GM23338 (cell line): ENCODE measurements at regions not wholly inside any gene's neighbourhood (a gene's known extent, or its start where the extent isn't known, plus 50 kb on each side); places are given as distances from the start of the nearest gene placed in this dataset.
A peak's percentile ranks its signal among the peaks of the same experiment; 100 is the strongest.

Experiments used
- ATAC-seq: fragments of 200-7000 bp; cut with Tn5 transposase; 3 replicates; pipeline ENCODE4 v1.9.1; 2020
- DNase-seq: peaks from one replicate; pipeline ENCODE4 v3.0.0-alpha.2; 2015; ENCODE audit warnings: low spot score
- H2AFZ ChIP-seq: fragments of 200-600 bp; sonication (generic); 2 replicates; pipeline ENCODE4 v1.8.0; 2016; ENCODE audit warnings: antibody characterized with exemption, mild to moderate bottlenecking, moderate library complexity
- H3F3A ChIP-seq: fragments of 200-600 bp; sonication (generic); replicated peaks from 2 replicates; pipeline ENCODE4 v1.8.0; 2017; ENCODE audit warnings: antibody characterized with exemption, mixed run types, low read depth
- H3K27ac ChIP-seq: fragments of 200-600 bp; sonication (generic); 2 replicates; pipeline ENCODE4 v1.6.1; 2016; ENCODE audit warnings: low read depth
- H3K27me3 ChIP-seq: fragments of 200-600 bp; sonication (generic); 2 replicates; pipeline ENCODE4 v1.8.0; 2016; ENCODE audit warnings: mild to moderate bottlenecking, mixed run types, moderate library complexity; ENCODE audit not compliant: insufficient read depth
- H3K36me3 ChIP-seq: fragments of 200-600 bp; sonication (generic); 2 replicates; pipeline ENCODE4 v1.8.0; 2016; ENCODE audit warnings: mild to moderate bottlenecking; ENCODE audit not compliant: insufficient read depth
- H3K4me1 ChIP-seq: fragments of 200-600 bp; sonication (generic); 2 replicates; pipeline ENCODE4 v1.8.0; 2016; ENCODE audit warnings: mild to moderate bottlenecking, moderate library complexity; ENCODE audit not compliant: insufficient read depth
- H3K4me2 ChIP-seq: fragments of 200-600 bp; sonication (generic); 2 replicates; pipeline ENCODE4 v1.7.1; 2017; ENCODE audit warnings: mixed run types
- H3K4me3 ChIP-seq: fragments of 200-600 bp; sonication (generic); 2 replicates; pipeline ENCODE4 v1.6.1; 2016; ENCODE audit warnings: mixed run types
- H3K79me2 ChIP-seq: fragments of 200-600 bp; sonication (generic); replicated peaks from 2 replicates; pipeline ENCODE4 v1.8.0; 2017; ENCODE audit warnings: mild to moderate bottlenecking; ENCODE audit not compliant: insufficient read depth
- H3K9me2 ChIP-seq: fragments of 200-600 bp; sonication (generic); 2 replicates; pipeline ENCODE4 v1.8.0; 2017; ENCODE audit not compliant: insufficient read depth
- H4K20me1 ChIP-seq: fragments of 200-600 bp; sonication (generic); replicated peaks from 2 replicates; pipeline ENCODE4 v1.8.0; 2017; ENCODE audit warnings: mild to moderate bottlenecking; ENCODE audit not compliant: insufficient read depth
- H3K27ac Mint-ChIP-seq: 2 replicates; pipeline ENCODE4 v1.8.0; 2020; ENCODE audit warnings: inconsistent platforms, mild to moderate bottlenecking, moderate library complexity, mixed read lengths
- H3K27me3 Mint-ChIP-seq: 3 replicates; pipeline ENCODE4 v1.8.0; 2022; ENCODE audit warnings: low read depth, mild to moderate bottlenecking, moderate library complexity, mixed read lengths, inconsistent platforms; ENCODE audit not compliant: insufficient read depth, poor library complexity
- H3K36me3 Mint-ChIP-seq: 3 replicates; pipeline ENCODE4 v1.8.0; 2021; ENCODE audit warnings: low read depth, mild to moderate bottlenecking, inconsistent platforms, moderate library complexity, mixed read lengths
- H3K4me1 Mint-ChIP-seq: 3 replicates; pipeline ENCODE4 v1.8.0; 2020; ENCODE audit warnings: mild to moderate bottlenecking, inconsistent platforms, mixed read lengths
- H3K4me3 Mint-ChIP-seq: 3 replicates; pipeline ENCODE4 v1.8.0; 2021; ENCODE audit warnings: moderate library complexity, mild to moderate bottlenecking, inconsistent platforms, mixed read lengths
- H3K9me3 Mint-ChIP-seq: 3 replicates; pipeline ENCODE4 v1.8.0; 2020; ENCODE audit warnings: moderate library complexity, mild to moderate bottlenecking, inconsistent platforms, mixed read lengths
- CREB1 ChIP-seq: fragments of 250-450 bp; sonication (Bioruptor Pico); IDR thresholded peaks from 2 replicates; pipeline ENCODE4 v1.5.0; 2020; ENCODE audit warnings: low read depth, mild to moderate bottlenecking, moderate library complexity
- EZH2phosphoT487 ChIP-seq: fragments of 200-600 bp; sonication (generic); IDR thresholded peaks from one replicate; pipeline ENCODE4 v1.8.1; 2018; ENCODE audit warnings: antibody characterized with exemption; ENCODE audit not compliant: unreplicated experiment
- JUNB ChIP-seq: IDR thresholded peaks from one replicate; pipeline ENCODE4 v1.6.1; 2016; ENCODE audit warnings: antibody characterized with exemption; ENCODE audit not compliant: unreplicated experiment
- NANOG ChIP-seq: IDR thresholded peaks from 2 replicates; pipeline ENCODE4 v1.6.1; 2016; ENCODE audit warnings: antibody characterized with exemption, borderline replicate concordance
- ZNF114 ChIP-seq: fragments of 250-450 bp; sonication (Bioruptor Pico); IDR thresholded peaks from 2 replicates; pipeline ENCODE4 v1.5.0; 2020; ENCODE audit warnings: mild to moderate bottlenecking, moderate library complexity
- ZNF331 ChIP-seq: fragments of 250-450 bp; sonication (Bioruptor Pico); IDR thresholded peaks from 2 replicates; pipeline ENCODE4 v1.5.0; 2020; ENCODE audit warnings: low read depth, mild to moderate bottlenecking, moderate library complexity
- TF ChIP-seq, protein P1 (sequence below), 2 experiments: fragments of 200-600 bp in 1 of 2; sonication (generic) in 1 of 2; conservative IDR thresholded peaks; 2 replicates each; pipeline versions ENCODE4 v1.5.1 to v1.6.1; 2016 to 2017; ENCODE audit warnings: antibody characterized with exemption in 2 of 2, low read depth in 2 of 2, mild to moderate bottlenecking in 2 of 2, moderate library complexity in 1 of 2
- TF ChIP-seq, protein P2 (sequence below): IDR thresholded peaks from one replicate; pipeline ENCODE4 v1.6.1; 2018; ENCODE audit warnings: antibody characterized with exemption; ENCODE audit not compliant: unreplicated experiment
- TF ChIP-seq, protein P3 (sequence below): fragments of 250-450 bp; sonication (Bioruptor Pico); IDR thresholded peaks from 2 replicates; pipeline ENCODE4 v1.5.0; 2020; ENCODE audit warnings: mild to moderate bottlenecking, moderate library complexity
- TF ChIP-seq, protein P4 (sequence below): IDR thresholded peaks from 2 replicates; pipeline ENCODE4 v1.6.1; 2016; ENCODE audit warnings: antibody characterized with exemption

DNA sequence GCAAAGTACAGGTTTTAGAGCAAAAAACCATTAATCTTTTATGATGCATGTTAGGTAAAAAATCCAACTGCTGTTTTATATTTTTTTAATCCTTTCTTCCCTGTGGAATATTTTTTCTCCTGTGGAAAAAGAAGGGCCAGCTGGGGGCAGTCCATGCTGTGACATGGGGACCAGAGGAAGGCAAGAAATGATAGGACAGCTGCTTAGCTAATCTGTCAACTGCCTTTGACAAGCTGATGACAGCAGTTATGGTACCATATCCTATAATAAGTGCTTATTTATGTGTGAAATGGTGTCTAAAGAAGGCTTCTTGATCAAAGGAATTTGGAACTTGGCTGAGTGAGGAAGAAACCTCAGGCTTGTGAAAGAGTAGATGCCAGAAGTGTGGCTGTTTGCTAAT, 452.4 kb upstream of the NOVA1 start:
- Histone ChIP-seq H3K36me3 (no peaks in the 10 kb centered on the region), H3K27ac (no peak overlapping the region), H3K9me2 (no peaks in the 10 kb centered on the region), H3K4me3 (no peak overlapping the region), H3K4me1 (no peaks in the 10 kb centered on the region), H3K27me3 (no peaks in the 10 kb centered on the region), H3K79me2 (no peaks in the 10 kb centered on the region), H2AFZ (no peak overlapping the region), H3F3A (no peaks in the 10 kb centered on the region), H4K20me1 (no peaks in the 10 kb centered on the region; the same call in 1 of the 2 replicates), H3K4me2 (no peak overlapping the region)
- Mint-ChIP-seq H3K27me3 (no peaks in the 10 kb centered on the region), H3K4me1 (no peaks in the 10 kb centered on the region), H3K9me3 (peaks cover 14% of the 10 kb centered on the region; the same call in 2 of the 3 replicates), H3K4me3 (no peak overlapping the region), H3K27ac (no peak overlapping the region), H3K36me3 (no peaks in the 10 kb centered on the region)
- ATAC-seq, result no peak
- TF ChIP-seq, protein P1, sequence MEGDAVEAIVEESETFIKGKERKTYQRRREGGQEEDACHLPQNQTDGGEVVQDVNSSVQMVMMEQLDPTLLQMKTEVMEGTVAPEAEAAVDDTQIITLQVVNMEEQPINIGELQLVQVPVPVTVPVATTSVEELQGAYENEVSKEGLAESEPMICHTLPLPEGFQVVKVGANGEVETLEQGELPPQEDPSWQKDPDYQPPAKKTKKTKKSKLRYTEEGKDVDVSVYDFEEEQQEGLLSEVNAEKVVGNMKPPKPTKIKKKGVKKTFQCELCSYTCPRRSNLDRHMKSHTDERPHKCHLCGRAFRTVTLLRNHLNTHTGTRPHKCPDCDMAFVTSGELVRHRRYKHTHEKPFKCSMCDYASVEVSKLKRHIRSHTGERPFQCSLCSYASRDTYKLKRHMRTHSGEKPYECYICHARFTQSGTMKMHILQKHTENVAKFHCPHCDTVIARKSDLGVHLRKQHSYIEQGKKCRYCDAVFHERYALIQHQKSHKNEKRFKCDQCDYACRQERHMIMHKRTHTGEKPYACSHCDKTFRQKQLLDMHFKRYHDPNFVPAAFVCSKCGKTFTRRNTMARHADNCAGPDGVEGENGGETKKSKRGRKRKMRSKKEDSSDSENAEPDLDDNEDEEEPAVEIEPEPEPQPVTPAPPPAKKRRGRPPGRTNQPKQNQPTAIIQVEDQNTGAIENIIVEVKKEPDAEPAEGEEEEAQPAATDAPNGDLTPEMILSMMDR (conservative IDR thresholded peaks at IDR 0.05; ENCODE audit: low read depth in 2 of 2), result peak in 1 of 2 experiments; percentile 39; a peak in 2 of 4 replicates
- TF ChIP-seq, protein P2, sequence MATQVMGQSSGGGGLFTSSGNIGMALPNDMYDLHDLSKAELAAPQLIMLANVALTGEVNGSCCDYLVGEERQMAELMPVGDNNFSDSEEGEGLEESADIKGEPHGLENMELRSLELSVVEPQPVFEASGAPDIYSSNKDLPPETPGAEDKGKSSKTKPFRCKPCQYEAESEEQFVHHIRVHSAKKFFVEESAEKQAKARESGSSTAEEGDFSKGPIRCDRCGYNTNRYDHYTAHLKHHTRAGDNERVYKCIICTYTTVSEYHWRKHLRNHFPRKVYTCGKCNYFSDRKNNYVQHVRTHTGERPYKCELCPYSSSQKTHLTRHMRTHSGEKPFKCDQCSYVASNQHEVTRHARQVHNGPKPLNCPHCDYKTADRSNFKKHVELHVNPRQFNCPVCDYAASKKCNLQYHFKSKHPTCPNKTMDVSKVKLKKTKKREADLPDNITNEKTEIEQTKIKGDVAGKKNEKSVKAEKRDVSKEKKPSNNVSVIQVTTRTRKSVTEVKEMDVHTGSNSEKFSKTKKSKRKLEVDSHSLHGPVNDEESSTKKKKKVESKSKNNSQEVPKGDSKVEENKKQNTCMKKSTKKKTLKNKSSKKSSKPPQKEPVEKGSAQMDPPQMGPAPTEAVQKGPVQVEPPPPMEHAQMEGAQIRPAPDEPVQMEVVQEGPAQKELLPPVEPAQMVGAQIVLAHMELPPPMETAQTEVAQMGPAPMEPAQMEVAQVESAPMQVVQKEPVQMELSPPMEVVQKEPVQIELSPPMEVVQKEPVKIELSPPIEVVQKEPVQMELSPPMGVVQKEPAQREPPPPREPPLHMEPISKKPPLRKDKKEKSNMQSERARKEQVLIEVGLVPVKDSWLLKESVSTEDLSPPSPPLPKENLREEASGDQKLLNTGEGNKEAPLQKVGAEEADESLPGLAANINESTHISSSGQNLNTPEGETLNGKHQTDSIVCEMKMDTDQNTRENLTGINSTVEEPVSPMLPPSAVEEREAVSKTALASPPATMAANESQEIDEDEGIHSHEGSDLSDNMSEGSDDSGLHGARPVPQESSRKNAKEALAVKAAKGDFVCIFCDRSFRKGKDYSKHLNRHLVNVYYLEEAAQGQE, result no peak
- DNase-seq, result no peak

DNA sequence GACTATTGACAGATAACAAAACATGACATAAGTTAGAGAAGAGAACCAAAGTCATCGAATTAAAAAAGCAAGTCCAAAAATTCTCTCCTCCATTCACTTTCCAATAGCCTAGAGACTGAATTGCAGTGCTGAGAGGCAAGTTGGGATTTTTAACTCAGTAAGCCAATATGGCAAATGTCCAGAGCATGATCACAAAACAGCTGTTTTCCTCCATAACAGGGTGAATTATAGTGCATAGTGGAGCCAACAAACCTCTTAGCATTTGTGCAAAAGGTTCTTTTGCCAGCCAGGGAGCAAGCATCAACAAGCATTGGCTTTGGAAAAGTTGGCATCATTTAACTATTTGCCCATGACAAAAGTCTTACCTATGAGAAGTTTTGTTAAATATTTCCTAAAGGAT, 458.8 kb upstream of the NOVA1 start:
- TF ChIP-seq JUNB, result no peak
- TF ChIP-seq NANOG, result no peak
- TF ChIP-seq, protein P3, sequence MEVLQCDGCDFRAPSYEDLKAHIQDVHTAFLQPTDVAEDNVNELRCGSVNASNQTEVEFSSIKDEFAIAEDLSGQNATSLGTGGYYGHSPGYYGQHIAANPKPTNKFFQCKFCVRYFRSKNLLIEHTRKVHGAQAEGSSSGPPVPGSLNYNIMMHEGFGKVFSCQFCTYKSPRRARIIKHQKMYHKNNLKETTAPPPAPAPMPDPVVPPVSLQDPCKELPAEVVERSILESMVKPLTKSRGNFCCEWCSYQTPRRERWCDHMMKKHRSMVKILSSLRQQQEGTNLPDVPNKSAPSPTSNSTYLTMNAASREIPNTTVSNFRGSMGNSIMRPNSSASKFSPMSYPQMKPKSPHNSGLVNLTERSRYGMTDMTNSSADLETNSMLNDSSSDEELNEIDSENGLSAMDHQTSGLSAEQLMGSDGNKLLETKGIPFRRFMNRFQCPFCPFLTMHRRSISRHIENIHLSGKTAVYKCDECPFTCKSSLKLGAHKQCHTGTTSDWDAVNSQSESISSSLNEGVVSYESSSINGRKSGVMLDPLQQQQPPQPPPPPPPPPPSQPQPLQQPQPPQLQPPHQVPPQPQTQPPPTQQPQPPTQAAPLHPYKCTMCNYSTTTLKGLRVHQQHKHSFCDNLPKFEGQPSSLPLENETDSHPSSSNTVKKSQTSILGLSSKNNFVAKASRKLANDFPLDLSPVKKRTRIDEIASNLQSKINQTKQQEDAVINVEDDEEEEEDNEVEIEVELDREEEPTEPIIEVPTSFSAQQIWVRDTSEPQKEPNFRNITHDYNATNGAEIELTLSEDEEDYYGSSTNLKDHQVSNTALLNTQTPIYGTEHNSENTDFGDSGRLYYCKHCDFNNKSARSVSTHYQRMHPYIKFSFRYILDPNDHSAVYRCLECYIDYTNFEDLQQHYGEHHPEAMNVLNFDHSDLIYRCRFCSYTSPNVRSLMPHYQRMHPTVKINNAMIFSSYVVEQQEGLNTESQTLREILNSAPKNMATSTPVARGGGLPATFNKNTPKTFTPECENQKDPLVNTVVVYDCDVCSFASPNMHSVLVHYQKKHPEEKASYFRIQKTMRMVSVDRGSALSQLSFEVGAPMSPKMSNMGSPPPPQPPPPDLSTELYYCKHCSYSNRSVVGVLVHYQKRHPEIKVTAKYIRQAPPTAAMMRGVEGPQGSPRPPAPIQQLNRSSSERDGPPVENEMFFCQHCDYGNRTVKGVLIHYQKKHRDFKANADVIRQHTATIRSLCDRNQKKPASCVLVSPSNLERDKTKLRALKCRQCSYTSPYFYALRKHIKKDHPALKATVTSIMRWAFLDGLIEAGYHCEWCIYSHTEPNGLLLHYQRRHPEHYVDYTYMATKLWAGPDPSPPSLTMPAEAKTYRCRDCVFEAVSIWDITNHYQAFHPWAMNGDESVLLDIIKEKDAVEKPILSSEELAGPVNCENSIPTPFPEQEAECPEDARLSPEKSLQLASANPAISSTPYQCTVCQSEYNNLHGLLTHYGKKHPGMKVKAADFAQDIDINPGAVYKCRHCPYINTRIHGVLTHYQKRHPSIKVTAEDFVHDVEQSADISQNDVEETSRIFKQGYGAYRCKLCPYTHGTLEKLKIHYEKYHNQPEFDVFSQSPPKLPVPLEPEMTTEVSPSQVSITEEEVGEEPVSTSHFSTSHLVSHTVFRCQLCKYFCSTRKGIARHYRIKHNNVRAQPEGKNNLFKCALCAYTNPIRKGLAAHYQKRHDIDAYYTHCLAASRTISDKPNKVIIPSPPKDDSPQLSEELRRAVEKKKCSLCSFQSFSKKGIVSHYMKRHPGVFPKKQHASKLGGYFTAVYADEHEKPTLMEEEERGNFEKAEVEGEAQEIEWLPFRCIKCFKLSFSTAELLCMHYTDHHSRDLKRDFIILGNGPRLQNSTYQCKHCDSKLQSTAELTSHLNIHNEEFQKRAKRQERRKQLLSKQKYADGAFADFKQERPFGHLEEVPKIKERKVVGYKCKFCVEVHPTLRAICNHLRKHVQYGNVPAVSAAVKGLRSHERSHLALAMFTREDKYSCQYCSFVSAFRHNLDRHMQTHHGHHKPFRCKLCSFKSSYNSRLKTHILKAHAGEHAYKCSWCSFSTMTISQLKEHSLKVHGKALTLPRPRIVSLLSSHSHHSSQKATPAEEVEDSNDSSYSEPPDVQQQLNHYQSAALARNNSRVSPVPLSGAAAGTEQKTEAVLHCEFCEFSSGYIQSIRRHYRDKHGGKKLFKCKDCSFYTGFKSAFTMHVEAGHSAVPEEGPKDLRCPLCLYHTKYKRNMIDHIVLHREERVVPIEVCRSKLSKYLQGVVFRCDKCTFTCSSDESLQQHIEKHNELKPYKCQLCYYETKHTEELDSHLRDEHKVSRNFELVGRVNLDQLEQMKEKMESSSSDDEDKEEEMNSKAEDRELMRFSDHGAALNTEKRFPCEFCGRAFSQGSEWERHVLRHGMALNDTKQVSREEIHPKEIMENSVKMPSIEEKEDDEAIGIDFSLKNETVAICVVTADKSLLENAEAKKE (CRISPR knock-in tag), result no peak
- no peak for TF ChIP-seq ZNF331 (CRISPR knock-in tag)
- no peak for TF ChIP-seq CREB1 (CRISPR knock-in tag)
- TF ChIP-seq EZH2phosphoT487, result no peak
- TF ChIP-seq, protein P4, sequence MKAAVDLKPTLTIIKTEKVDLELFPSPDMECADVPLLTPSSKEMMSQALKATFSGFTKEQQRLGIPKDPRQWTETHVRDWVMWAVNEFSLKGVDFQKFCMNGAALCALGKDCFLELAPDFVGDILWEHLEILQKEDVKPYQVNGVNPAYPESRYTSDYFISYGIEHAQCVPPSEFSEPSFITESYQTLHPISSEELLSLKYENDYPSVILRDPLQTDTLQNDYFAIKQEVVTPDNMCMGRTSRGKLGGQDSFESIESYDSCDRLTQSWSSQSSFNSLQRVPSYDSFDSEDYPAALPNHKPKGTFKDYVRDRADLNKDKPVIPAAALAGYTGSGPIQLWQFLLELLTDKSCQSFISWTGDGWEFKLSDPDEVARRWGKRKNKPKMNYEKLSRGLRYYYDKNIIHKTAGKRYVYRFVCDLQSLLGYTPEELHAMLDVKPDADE, result no peak
- no peak for TF ChIP-seq ZNF114
- no peaks in the 10 kb centered on the region for H3F3A ChIP-seq
- no peaks in the 10 kb centered on the region for H4K20me1 ChIP-seq
- ATAC-seq (no peak), DNase-seq (no peak)
- Mint-ChIP-seq H3K36me3 (no peaks in the 10 kb centered on the region), H3K4me3 (no peak overlapping the region), H3K27ac (no peak overlapping the region), H3K9me3 (peaks cover 14% of the 10 kb centered on the region; the same call in 2 of the 3 replicates), H3K27me3 (no peaks in the 10 kb centered on the region), H3K4me1 (no peaks in the 10 kb centered on the region)
- H3K4me3 ChIP-seq, result no peak overlapping the region
- no peaks in the 10 kb centered on the region for H3K36me3 ChIP-seq
- H3K27ac ChIP-seq, result no peak overlapping the region
- no peak overlapping the region for H3K4me2 ChIP-seq
- 0 out of 2 replicates have a peak, but pooled peaks cover 4% of the 10 kb centered on the region for H3K9me2 ChIP-seq
- no peaks in the 10 kb centered on the region for H3K79me2 ChIP-seq
- no peak overlapping the region for H2AFZ ChIP-seq
- H3K27me3 ChIP-seq, result no peaks in the 10 kb centered on the region
- no peaks in the 10 kb centered on the region for H3K4me1 ChIP-seq
